ENCODE measurements at regions not wholly inside any gene's neighbourhood (a gene's known extent, or its start where the extent isn't known, plus 50 kb on each side); places are given as distances from the start of the nearest gene placed in this dataset.

DNA sequence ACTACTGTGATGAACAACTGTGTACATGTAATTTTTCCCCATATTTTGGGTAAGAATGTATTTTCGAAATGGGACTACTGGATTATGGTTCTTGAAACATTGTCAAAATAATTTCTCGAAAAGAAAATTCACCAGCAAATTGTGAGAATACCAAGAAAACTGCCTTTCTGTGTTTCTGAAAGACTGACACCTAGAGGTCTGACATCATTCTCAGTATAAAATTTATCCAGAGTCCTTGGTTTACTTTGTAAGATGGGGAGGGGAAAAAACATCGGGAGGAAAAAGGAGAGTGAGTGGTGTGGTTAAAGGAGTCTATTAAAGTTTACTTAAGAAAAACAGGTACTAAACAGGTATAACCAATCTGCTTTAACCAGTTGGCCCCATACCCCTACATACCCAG is 149.2 kb downstream of the CEP120 start:
- H3K27me3 ChIP-seq (ENCODE audit: insufficient read depth, poor library complexity, severe bottlenecking) = no peaks in the 10 kb centered on the region
- DNase-seq (ENCODE audit: low read depth in 1 of 2, low spot score in 1 of 2) = no peak

GRCh38 chr5:123273095-123273494 is 150.1 kb downstream of the CEP120 start:
- TF ChIP-seq REST (IDR thresholded peaks at IDR 0.05; ENCODE audit: insufficient replicate concordance, low read depth) = no peak
- TF ChIP-seq GABPA (IDR thresholded peaks at IDR 0.05; ENCODE audit: low read depth) = no peak
- TF ChIP-seq POLR2AphosphoS5 (IDR thresholded peaks at IDR 0.05; ENCODE audit: low read depth) = no peak
- TF ChIP-seq CTCF (IDR thresholded peaks at IDR 0.05; ENCODE audit: insufficient read depth, low read length) = no peak
- no peak for TF ChIP-seq SPI1 (IDR thresholded peaks at IDR 0.05; ENCODE audit: borderline replicate concordance, low read depth)

More for the DNA sequence above, 149.2 kb downstream of the CEP120 start:
- H3K4me3 ChIP-seq (replicated peaks; ENCODE audit: insufficient read depth, low read length) = no peak overlapping the region
- TF ChIP-seq REST (IDR thresholded peaks at IDR 0.05; ENCODE audit: insufficient replicate concordance, low read depth) (no peak), CTCF (IDR thresholded peaks at IDR 0.05; ENCODE audit: insufficient read depth, low read length) (no peak), GABPA (IDR thresholded peaks at IDR 0.05; ENCODE audit: low read depth) (no peak), SPI1 (IDR thresholded peaks at IDR 0.05; ENCODE audit: borderline replicate concordance, low read depth) (no peak), POLR2AphosphoS5 (IDR thresholded peaks at IDR 0.05; ENCODE audit: low read depth) (no peak)
- H3K27ac ChIP-seq (replicated peaks) = no peak overlapping the region

GRCh38 chr5:123269851-123270250 is 153.4 kb downstream of the CEP120 start:
- no peak for DNase-seq (ENCODE audit: low read depth in 1 of 2, low spot score in 1 of 2)
- Histone ChIP-seq H3K27me3 (ENCODE audit: insufficient read depth, poor library complexity, severe bottlenecking) (no peaks in the 10 kb centered on the region), H3K27ac (replicated peaks) (no peak overlapping the region), H3K4me3 (replicated peaks; ENCODE audit: insufficient read depth, low read length) (no peak overlapping the region)
- TF ChIP-seq CTCF (IDR thresholded peaks at IDR 0.05; ENCODE audit: insufficient read depth, low read length) = no peak
- TF ChIP-seq REST (IDR thresholded peaks at IDR 0.05; ENCODE audit: insufficient replicate concordance, low read depth) = no peak
- no peak for TF ChIP-seq POLR2AphosphoS5 (IDR thresholded peaks at IDR 0.05; ENCODE audit: low read depth)
- no peak for TF ChIP-seq GABPA (IDR thresholded peaks at IDR 0.05; ENCODE audit: low read depth)
- TF ChIP-seq SPI1 (IDR thresholded peaks at IDR 0.05; ENCODE audit: borderline replicate concordance, low read depth) = no peak

More at GRCh38 chr5:123273095-123273494, 150.1 kb downstream of the CEP120 start:
- no peak for DNase-seq (ENCODE audit: low read depth in 1 of 2, low spot score in 1 of 2)
- Histone ChIP-seq H3K27ac (replicated peaks) (no peak overlapping the region), H3K27me3 (ENCODE audit: insufficient read depth, poor library complexity, severe bottlenecking) (no peaks in the 10 kb centered on the region), H3K4me3 (replicated peaks; ENCODE audit: insufficient read depth, low read length) (no peak overlapping the region)

All from HL-60 (cell line).